HEK293 (cell line): ENCODE measurements at regions not wholly inside any gene's neighbourhood (a gene's known extent, or its start where the extent isn't known, plus 50 kb on each side); places are given as distances from the start of the nearest gene placed in this dataset.

ENCODE experiments used
- CTCF ChIA-PET: fragments of 350-600 bp; formaldehyde crosslinking; extraction: SDS; loops from one replicate; lab custom pipeline; 2021; ENCODE audit warnings: antibody characterized with exemption; lab: Yijun Ruan, JAX
- POLR2A ChIA-PET: fragments of 300-600 bp; formaldehyde crosslinking; extraction: SDS; loops from one replicate; lab custom pipeline; 2020; ENCODE audit warnings: antibody characterized with exemption, inconsistent platforms; lab: Yijun Ruan, JAX
- H3K27ac ChIP-seq: fragments of 200-500 bp; sonication (Bioruptor generic); 2 replicates; pipeline ENCODE4 v1.5.1; 2014; ENCODE audit warnings: low read depth, low read length, control low read depth, inconsistent platforms; ENCODE audit errors: extremely low read depth
- H3K36me3 ChIP-seq, 2 experiments: fragments of 200-500 bp in 1 of 2; sonication (Bioruptor generic) in 1 of 2; 1 replicate in 1 of 2; 2 replicates in 1 of 2; pipeline ENCODE4 v1.5.1; 2014 to 2017; ENCODE audit warnings: inconsistent platforms in 2 of 2, low read length in 2 of 2; ENCODE audit not compliant: control insufficient read depth in 2 of 2, insufficient read depth in 1 of 2
- H3K4me1 ChIP-seq: fragments of 200-500 bp; sonication (Bioruptor generic); 2 replicates; pipeline ENCODE4 v1.5.1; 2014; ENCODE audit warnings: mild to moderate bottlenecking, low read length, inconsistent platforms; ENCODE audit not compliant: control insufficient read depth, insufficient read depth
- H3K4me3 ChIP-seq: 2 replicates; pipeline ENCODE4 v1.5.1; 2011; ENCODE audit warnings: low read depth, mild to moderate bottlenecking, control low read depth, low read length, moderate library complexity
- H3K9me3 ChIP-seq: fragments of 200-500 bp; sonication (Bioruptor generic); 2 replicates; pipeline ENCODE4 v1.5.1; 2014; ENCODE audit warnings: low read depth, low read length, inconsistent platforms; ENCODE audit not compliant: control insufficient read depth, insufficient read depth
- GLI2 ChIP-seq: fragments of 450-650 bp; formaldehyde crosslinking; IDR thresholded peaks from 2 replicates; pipeline ENCODE4; 2017; ENCODE audit warnings: missing biosample characterization, missing genetic modification characterization, low read depth, borderline replicate concordance
- REPIN1 ChIP-seq: fragments of 450-650 bp; formaldehyde crosslinking; IDR thresholded peaks from 2 replicates; pipeline ENCODE4 v1.5.1; 2017; ENCODE audit warnings: missing biosample characterization, missing genetic modification characterization, low read depth
- SETDB1 ChIP-seq: IDR thresholded peaks from one replicate; pipeline ENCODE4 v1.6.1; 2017; ENCODE audit warnings: mild to moderate bottlenecking, low read length, moderate library complexity, mixed read lengths; ENCODE audit not compliant: insufficient read length
- ZBTB21 ChIP-seq: fragments of 450-650 bp; formaldehyde crosslinking; IDR thresholded peaks from 2 replicates; pipeline ENCODE4 v1.5.1; 2017; ENCODE audit warnings: missing biosample characterization, missing genetic modification characterization
- ZBTB7A ChIP-seq: fragments of 450-650 bp; formaldehyde crosslinking; IDR thresholded peaks from 2 replicates; pipeline ENCODE4 v1.5.1; 2016; ENCODE audit warnings: low read depth, missing biosample characterization, missing genetic modification characterization
- ZBTB8A ChIP-seq: fragments of 450-650 bp; formaldehyde crosslinking; IDR thresholded peaks from 2 replicates; pipeline ENCODE4 v1.5.1; 2016; ENCODE audit warnings: missing biosample characterization, missing genetic modification characterization
- ZFP37 ChIP-seq: fragments of 450-650 bp; formaldehyde crosslinking; IDR thresholded peaks from 2 replicates; pipeline ENCODE4 v1.5.1; 2016; ENCODE audit warnings: missing biosample characterization, missing genetic modification characterization
- ZIC2 ChIP-seq: fragments of 450-650 bp; formaldehyde crosslinking; IDR thresholded peaks from 2 replicates; pipeline ENCODE4 v1.5.1; 2016; ENCODE audit warnings: missing biosample characterization, missing genetic modification characterization
- ZNF248 ChIP-seq: fragments of 450-650 bp; formaldehyde crosslinking; IDR thresholded peaks from 2 replicates; pipeline ENCODE4 v1.5.1; 2017; ENCODE audit warnings: missing biosample characterization, missing genetic modification characterization
- ZNF274 ChIP-seq, 2 experiments: fragments of 200-500 bp in 1 of 2; fragments of 450-650 bp in 1 of 2; sonication (Bioruptor generic) in 1 of 2; formaldehyde crosslinking in 1 of 2; IDR thresholded peaks; 2 replicates each; pipeline versions ENCODE4 v1.5.1 to v1.6.1; 2014 to 2016; ENCODE audit warnings: borderline replicate concordance in 1 of 2, inconsistent platforms in 1 of 2, low read length in 1 of 2, missing biosample characterization in 1 of 2, missing genetic modification characterization in 1 of 2
- ZNF530 ChIP-seq: fragments of 450-650 bp; formaldehyde crosslinking; IDR thresholded peaks from 2 replicates; pipeline ENCODE4 v1.5.1; 2016; ENCODE audit warnings: low read depth, missing biosample characterization, missing genetic modification characterization
- ZNF621 ChIP-seq: fragments of 450-650 bp; formaldehyde crosslinking; IDR thresholded peaks from 2 replicates; pipeline ENCODE4 v1.5.1; 2017; ENCODE audit warnings: missing biosample characterization, missing genetic modification characterization
- ZNF624 ChIP-seq: fragments of 450-650 bp; formaldehyde crosslinking; IDR thresholded peaks from 2 replicates; pipeline ENCODE4 v1.5.1; 2017; ENCODE audit warnings: missing biosample characterization, missing genetic modification characterization
- ZNF645 ChIP-seq: fragments of 450-650 bp; formaldehyde crosslinking; IDR thresholded peaks from 2 replicates; pipeline ENCODE4; 2016; ENCODE audit warnings: missing biosample characterization, missing genetic modification characterization
- ZNF658 ChIP-seq: fragments of 450-650 bp; formaldehyde crosslinking; IDR thresholded peaks from 2 replicates; pipeline ENCODE4; 2016; ENCODE audit warnings: missing biosample characterization, missing genetic modification characterization
- ZNF677 ChIP-seq: fragments of 450-650 bp; IDR thresholded peaks from 2 replicates; pipeline ENCODE4 v1.5.0; 2018; ENCODE audit warnings: missing biosample characterization, mild to moderate bottlenecking, missing genetic modification characterization, moderate library complexity
- TF ChIP-seq, protein P1 (sequence below): fragments of 450-650 bp; formaldehyde crosslinking; IDR thresholded peaks from 2 replicates; pipeline ENCODE4 v1.5.1; 2017; ENCODE audit warnings: missing biosample characterization, mild to moderate bottlenecking, missing genetic modification characterization, moderate library complexity
- TF ChIP-seq, protein P2 (sequence below): fragments of 450-650 bp; formaldehyde crosslinking; IDR thresholded peaks from 2 replicates; pipeline ENCODE4 v1.5.1; 2016; ENCODE audit warnings: missing biosample characterization, missing genetic modification characterization
- TF ChIP-seq, protein P3 (sequence below): fragments of 450-650 bp; formaldehyde crosslinking; IDR thresholded peaks from 2 replicates; pipeline ENCODE4 v1.5.1; 2016; ENCODE audit warnings: missing biosample characterization, missing genetic modification characterization
- TF ChIP-seq, protein P4 (sequence below): fragments of 450-650 bp; formaldehyde crosslinking; IDR thresholded peaks from 2 replicates; pipeline ENCODE4 v1.5.1; 2016; ENCODE audit warnings: missing biosample characterization, missing genetic modification characterization

- no peaks in the 10 kb centered on the region for H3K4me1 ChIP-seq
- POLR2A ChIA-PET: no interaction called here
- no peaks in the 10 kb centered on the region for H3K9me3 ChIP-seq
- no peak for TF ChIP-seq ZNF677 (tag by site-specific recombination)
- TF ChIP-seq ZNF624 (tag by site-specific recombination): no peak
- TF ChIP-seq ZNF530 (tag by site-specific recombination): no peak
- TF ChIP-seq ZNF248 (tag by site-specific recombination): no peak
- TF ChIP-seq, protein P1, sequence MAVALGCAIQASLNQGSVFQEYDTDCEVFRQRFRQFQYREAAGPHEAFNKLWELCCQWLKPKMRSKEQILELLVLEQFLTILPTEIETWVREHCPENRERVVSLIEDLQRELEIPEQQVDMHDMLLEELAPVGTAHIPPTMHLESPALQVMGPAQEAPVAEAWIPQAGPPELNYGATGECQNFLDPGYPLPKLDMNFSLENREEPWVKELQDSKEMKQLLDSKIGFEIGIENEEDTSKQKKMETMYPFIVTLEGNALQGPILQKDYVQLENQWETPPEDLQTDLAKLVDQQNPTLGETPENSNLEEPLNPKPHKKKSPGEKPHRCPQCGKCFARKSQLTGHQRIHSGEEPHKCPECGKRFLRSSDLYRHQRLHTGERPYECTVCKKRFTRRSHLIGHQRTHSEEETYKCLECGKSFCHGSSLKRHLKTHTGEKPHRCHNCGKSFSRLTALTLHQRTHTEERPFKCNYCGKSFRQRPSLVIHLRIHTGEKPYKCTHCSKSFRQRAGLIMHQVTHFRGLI (tag by site-specific recombination): no peak
- no peak for TF ChIP-seq ZFP37 (tag by site-specific recombination)
- TF ChIP-seq, all 188 proteins: peak for 0
- H3K36me3 ChIP-seq: no peaks in the 10 kb centered on the region
- no peak overlapping the region for H3K27ac ChIP-seq
- CTCF ChIA-PET: no interaction called here
- no peak overlapping the region for H3K4me3 ChIP-seq
Observed at GRCh38 chr1:101698681-101699080, 298.0 kb downstream of the OLFM3 start.

DNA sequence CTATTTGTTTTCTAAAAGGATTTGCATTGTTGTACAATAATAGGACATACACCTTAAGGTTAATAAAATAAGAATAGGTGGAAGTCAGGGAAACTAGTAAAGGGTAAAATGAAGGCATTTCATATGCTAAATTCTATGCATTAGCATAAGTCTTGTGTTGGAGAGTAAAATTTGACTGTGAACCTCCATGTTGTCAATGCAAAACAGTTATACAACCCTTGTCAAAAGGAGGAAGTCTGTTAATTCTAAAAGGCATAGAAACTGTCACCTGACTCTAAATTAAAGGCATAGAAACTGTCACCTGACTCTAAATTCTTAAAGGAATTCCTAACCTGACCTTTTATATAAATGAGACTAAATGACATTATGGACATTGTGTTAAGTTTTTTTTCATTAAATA is 291.8 kb downstream of the OLFM3 start:
- Histone ChIP-seq H3K27ac (no peak overlapping the region), H3K9me3 (no peaks in the 10 kb centered on the region), H3K4me3 (no peak overlapping the region), H3K4me1 (no peaks in the 10 kb centered on the region), H3K36me3 (no peaks in the 10 kb centered on the region)
- no peak for TF ChIP-seq ZBTB8A (tag by site-specific recombination)
- TF ChIP-seq, protein P2, sequence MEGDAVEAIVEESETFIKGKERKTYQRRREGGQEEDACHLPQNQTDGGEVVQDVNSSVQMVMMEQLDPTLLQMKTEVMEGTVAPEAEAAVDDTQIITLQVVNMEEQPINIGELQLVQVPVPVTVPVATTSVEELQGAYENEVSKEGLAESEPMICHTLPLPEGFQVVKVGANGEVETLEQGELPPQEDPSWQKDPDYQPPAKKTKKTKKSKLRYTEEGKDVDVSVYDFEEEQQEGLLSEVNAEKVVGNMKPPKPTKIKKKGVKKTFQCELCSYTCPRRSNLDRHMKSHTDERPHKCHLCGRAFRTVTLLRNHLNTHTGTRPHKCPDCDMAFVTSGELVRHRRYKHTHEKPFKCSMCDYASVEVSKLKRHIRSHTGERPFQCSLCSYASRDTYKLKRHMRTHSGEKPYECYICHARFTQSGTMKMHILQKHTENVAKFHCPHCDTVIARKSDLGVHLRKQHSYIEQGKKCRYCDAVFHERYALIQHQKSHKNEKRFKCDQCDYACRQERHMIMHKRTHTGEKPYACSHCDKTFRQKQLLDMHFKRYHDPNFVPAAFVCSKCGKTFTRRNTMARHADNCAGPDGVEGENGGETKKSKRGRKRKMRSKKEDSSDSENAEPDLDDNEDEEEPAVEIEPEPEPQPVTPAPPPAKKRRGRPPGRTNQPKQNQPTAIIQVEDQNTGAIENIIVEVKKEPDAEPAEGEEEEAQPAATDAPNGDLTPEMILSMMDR: no peak
- TF ChIP-seq GLI2 (tag by site-specific recombination): no peak
- no peak for TF ChIP-seq ZNF274 (IDR thresholded peaks at IDR 0.05; ENCODE audit: low read length)
- no peak for TF ChIP-seq ZNF274 (tag by site-specific recombination; IDR thresholded peaks at IDR 0.05; ENCODE audit: borderline replicate concordance)
- TF ChIP-seq ZNF621 (tag by site-specific recombination): no peak
- TF ChIP-seq, protein P3, sequence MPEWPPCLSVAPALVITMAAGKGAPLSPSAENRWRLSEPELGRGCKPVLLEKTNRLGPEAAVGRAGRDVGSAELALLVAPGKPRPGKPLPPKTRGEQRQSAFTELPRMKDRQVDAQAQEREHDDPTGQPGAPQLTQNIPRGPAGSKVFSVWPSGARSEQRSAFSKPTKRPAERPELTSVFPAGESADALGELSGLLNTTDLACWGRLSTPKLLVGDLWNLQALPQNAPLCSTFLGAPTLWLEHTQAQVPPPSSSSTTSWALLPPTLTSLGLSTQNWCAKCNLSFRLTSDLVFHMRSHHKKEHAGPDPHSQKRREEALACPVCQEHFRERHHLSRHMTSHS (tag by site-specific recombination): no peak
- ChIA-PET CTCF (no interaction called here), POLR2A (no interaction called here)

GRCh38 chr1:101706366-101706765 is 290.4 kb downstream of the OLFM3 start:
- Histone ChIP-seq H3K4me3 (no peak overlapping the region), H3K9me3 (no peaks in the 10 kb centered on the region), H3K36me3 (no peaks in the 10 kb centered on the region), H3K4me1 (no peaks in the 10 kb centered on the region), H3K27ac (no peak overlapping the region)
- ChIA-PET POLR2A (no interaction called here), CTCF (no interaction called here)
- TF ChIP-seq SETDB1 (no peak), ZBTB21 (no peak), REPIN1 (no peak), ZNF658 (tag by site-specific recombination) (no peak), ZBTB7A (tag by site-specific recombination) (no peak), ZIC2 (tag by site-specific recombination) (no peak), ZNF645 (tag by site-specific recombination) (no peak)
- TF ChIP-seq, protein P4, sequence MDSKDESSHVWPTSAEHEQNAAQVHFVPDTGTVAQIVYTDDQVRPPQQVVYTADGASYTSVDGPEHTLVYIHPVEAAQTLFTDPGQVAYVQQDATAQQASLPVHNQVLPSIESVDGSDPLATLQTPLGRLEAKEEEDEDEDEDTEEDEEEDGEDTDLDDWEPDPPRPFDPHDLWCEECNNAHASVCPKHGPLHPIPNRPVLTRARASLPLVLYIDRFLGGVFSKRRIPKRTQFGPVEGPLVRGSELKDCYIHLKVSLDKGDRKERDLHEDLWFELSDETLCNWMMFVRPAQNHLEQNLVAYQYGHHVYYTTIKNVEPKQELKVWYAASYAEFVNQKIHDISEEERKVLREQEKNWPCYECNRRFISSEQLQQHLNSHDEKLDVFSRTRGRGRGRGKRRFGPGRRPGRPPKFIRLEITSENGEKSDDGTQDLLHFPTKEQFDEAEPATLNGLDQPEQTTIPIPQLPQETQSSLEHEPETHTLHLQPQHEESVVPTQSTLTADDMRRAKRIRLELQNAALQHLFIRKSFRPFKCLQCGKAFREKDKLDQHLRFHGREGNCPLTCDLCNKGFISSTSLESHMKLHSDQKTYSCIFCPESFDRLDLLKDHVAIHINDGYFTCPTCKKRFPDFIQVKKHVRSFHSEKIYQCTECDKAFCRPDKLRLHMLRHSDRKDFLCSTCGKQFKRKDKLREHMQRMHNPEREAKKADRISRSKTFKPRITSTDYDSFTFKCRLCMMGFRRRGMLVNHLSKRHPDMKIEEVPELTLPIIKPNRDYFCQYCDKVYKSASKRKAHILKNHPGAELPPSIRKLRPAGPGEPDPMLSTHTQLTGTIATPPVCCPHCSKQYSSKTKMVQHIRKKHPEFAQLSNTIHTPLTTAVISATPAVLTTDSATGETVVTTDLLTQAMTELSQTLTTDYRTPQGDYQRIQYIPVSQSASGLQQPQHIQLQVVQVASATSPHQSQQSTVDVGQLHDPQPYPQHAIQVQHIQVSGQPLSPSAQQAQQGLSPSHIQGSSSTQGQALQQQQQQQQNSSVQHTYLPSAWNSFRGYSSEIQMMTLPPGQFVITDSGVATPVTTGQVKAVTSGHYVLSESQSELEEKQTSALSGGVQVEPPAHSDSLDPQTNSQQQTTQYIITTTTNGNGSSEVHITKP (tag by site-specific recombination): no peak
